ENCODE measurements at regions not wholly inside any gene's neighbourhood (a gene's known extent, or its start where the extent isn't known, plus 50 kb on each side); places are given as distances from the start of the nearest gene placed in this dataset.

DNA sequence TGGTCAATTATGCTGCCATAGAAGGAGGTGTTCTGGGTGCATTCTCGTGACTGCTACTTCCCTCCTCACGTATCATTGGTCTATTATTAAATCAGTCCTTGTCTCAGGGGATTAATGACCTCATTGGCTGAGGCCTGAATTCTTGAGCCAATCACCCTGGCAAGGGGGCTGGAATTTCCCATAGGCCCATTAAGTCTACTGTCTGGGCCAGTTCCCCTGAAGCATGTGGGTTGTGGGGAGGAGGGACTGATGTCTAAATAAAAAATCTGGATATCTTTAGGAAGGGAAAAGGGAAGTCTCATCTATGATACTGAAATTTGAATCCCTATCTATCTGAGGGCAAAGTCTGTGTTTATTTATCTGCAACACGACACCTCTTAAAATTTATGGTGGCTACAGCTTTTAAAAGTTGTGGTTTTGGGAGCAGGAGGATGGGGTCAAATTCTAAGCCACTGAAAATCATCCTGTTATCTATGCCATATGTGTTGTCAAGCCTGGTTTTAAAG, 71.9 kb downstream of the DYRK2 start:
- no peak for TF ChIP-seq POLR2A (IDR thresholded peaks at IDR 0.05; ENCODE audit: control extremely low read depth in 1 of 2, low read depth in 2 of 2, low read length in 2 of 2)
- TF ChIP-seq BRCA1 (IDR thresholded peaks at IDR 0.05; ENCODE audit: low read depth, low read length), result no peak
- TF ChIP-seq, protein P1, sequence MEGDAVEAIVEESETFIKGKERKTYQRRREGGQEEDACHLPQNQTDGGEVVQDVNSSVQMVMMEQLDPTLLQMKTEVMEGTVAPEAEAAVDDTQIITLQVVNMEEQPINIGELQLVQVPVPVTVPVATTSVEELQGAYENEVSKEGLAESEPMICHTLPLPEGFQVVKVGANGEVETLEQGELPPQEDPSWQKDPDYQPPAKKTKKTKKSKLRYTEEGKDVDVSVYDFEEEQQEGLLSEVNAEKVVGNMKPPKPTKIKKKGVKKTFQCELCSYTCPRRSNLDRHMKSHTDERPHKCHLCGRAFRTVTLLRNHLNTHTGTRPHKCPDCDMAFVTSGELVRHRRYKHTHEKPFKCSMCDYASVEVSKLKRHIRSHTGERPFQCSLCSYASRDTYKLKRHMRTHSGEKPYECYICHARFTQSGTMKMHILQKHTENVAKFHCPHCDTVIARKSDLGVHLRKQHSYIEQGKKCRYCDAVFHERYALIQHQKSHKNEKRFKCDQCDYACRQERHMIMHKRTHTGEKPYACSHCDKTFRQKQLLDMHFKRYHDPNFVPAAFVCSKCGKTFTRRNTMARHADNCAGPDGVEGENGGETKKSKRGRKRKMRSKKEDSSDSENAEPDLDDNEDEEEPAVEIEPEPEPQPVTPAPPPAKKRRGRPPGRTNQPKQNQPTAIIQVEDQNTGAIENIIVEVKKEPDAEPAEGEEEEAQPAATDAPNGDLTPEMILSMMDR (IDR thresholded peaks at IDR 0.05; ENCODE audit: control extremely low read depth in 1 of 3, insufficient read depth in 1 of 3, low read depth in 1 of 3, low read length in 3 of 3), result no peak

All from H1 (cell line).